ENCODE measurements at regions not wholly inside any gene's neighbourhood (a gene's known extent, or its start where the extent isn't known, plus 50 kb on each side); places are given as distances from the start of the nearest gene placed in this dataset.

- no peaks in the 10 kb centered on the region for H3K4me1 Mint-ChIP-seq
- peaks cover 5% of the 10 kb centered on the region for H3K27me3 Mint-ChIP-seq
- ATAC-seq = no peak
- H3K9me3 Mint-ChIP-seq = no peaks in the 10 kb centered on the region
- H3K4me3 Mint-ChIP-seq = no peak overlapping the region
- DNase-seq = no peak
- H3K36me3 Mint-ChIP-seq (ENCODE audit: low read depth) = no peaks in the 10 kb centered on the region
- no peak overlapping the region for H3K27ac Mint-ChIP-seq
Observed at GRCh38 chr20:9903048-9903655, 64.3 kb upstream of the PAK5 start.

DNA sequence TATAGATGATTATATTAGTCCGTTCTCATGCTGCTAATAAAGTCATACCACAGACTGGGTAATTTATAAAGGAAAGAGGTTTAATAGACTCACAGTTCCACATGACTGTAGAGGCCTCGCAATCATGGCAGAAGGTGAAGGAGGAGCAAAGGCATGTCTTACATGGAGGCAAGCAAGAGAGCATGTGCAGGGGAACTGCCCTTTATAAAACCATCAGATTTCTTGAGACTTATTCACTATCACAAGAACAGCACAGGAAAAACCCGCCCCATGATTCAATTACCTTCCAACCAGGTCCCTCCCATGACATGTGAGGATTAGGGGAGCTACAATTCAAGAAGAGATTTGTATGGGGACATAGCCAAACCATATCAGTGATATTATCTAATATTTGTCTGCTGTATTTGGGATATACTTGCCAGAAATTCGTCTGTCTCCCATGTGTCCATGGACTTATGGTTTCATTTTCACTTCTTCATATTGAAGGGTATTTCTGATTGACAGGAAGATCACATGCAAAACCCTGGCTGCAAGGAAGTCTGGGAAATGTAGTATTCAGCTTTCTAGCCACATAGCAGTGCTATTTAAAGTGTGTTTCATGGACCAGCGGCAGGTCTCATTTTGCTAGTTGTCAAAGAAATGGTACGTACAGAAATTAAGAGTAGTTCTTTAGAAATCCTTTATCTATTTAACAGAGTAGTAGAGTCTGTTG is 50.5 kb upstream of the PAK5 start:
- Mint-ChIP-seq H3K9me3 (peaks cover 9% of the 10 kb centered on the region), H3K27me3 (peaks cover 4% of the 10 kb centered on the region), H3K4me3 (no peak overlapping the region), H3K27ac (no peak overlapping the region), H3K4me1 (no peaks in the 10 kb centered on the region), H3K36me3 (ENCODE audit: low read depth) (no peaks in the 10 kb centered on the region)
- DNase-seq (no peak), ATAC-seq (no peak)

Data from activated naive CD8-positive, alpha-beta T cell treated with anti-CD3 and anti-CD28 coated beads, Interleukin-2, amount 50 U/mL, for 24 hours (primary cell).